ENCODE measurements at regions not wholly inside any gene's neighbourhood (a gene's known extent, or its start where the extent isn't known, plus 50 kb on each side); places are given as distances from the start of the nearest gene placed in this dataset.
A peak's percentile ranks its signal among the peaks of the same experiment; 100 is the strongest.

DNA sequence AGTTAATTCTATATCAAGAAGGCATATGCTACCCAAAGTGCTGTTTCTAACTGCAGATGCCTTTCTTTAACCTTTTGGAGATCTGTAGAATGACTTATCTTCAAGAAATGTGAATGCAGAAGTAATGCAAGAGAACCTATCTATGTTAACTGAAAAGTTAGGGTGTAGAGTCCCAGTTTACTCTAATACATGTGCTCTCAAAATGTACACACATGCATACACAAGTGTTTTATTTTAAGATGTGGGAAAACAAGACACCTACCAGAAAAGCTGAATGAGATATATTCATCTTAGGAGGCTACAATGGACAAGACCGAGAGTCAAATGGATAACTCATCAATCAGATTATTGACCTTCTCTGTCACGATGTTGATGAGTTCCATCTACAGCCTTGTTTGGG, 80.9 kb downstream of the CDCA7 start:
- no peak for DNase-seq (ENCODE audit: low read depth)
- no peak overlapping the region for H3K4me3 ChIP-seq (ENCODE audit: low read length)
- TF ChIP-seq, protein P1, sequence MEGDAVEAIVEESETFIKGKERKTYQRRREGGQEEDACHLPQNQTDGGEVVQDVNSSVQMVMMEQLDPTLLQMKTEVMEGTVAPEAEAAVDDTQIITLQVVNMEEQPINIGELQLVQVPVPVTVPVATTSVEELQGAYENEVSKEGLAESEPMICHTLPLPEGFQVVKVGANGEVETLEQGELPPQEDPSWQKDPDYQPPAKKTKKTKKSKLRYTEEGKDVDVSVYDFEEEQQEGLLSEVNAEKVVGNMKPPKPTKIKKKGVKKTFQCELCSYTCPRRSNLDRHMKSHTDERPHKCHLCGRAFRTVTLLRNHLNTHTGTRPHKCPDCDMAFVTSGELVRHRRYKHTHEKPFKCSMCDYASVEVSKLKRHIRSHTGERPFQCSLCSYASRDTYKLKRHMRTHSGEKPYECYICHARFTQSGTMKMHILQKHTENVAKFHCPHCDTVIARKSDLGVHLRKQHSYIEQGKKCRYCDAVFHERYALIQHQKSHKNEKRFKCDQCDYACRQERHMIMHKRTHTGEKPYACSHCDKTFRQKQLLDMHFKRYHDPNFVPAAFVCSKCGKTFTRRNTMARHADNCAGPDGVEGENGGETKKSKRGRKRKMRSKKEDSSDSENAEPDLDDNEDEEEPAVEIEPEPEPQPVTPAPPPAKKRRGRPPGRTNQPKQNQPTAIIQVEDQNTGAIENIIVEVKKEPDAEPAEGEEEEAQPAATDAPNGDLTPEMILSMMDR (IDR thresholded peaks at IDR 0.05; ENCODE audit: insufficient read depth, low read depth, low read length, missing control alignments): no peak

DNA sequence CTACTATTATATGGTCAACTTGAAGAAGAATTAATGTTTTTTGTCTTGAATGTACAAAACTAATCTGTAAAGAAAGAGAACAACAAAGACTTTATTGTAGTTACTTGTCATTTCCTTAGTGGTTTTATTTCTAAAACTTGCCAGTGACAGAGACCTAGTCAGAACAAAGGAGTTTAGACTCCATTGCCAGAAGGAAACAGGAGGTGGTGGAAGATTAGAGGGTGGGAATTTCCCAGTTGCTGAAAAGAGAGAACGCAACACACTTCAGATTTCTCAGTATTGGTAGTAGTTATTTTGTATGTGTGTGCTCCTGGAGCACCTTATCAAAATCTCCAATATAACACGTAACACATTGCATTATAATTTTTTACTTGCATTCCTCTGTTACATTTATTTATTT, 81.4 kb downstream of the CDCA7 start:
- no peak for DNase-seq (ENCODE audit: low read depth)
- TF ChIP-seq, protein P1 (IDR thresholded peaks at IDR 0.05; ENCODE audit: insufficient read depth, low read depth, low read length, missing control alignments): no peak
- H3K4me3 ChIP-seq (ENCODE audit: low read length): no peak overlapping the region

DNA sequence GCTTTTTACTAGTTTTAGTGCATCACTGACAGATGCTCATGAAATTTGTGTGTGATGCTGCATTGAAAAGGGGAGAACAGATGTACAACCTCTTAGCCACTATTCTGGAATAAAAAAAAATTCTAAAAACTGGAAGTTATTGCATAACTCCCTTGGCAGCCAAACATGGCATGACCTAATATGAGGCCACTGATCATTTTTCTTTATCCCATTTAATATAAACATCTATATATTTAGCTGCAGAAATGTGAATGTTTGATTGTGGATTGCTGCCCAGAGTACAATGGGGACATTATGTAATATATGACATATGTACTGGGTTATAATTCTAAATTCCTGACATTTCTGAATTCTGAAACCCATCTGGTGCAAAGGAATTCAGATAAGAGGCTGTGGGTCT, 86.5 kb downstream of the CDCA7 start:
- TF ChIP-seq, protein P1 (IDR thresholded peaks at IDR 0.05; ENCODE audit: insufficient read depth, low read depth, low read length, missing control alignments): no peak
- no peak for DNase-seq (ENCODE audit: low read depth)
- no peak overlapping the region for H3K4me3 ChIP-seq (ENCODE audit: low read length)

DNA sequence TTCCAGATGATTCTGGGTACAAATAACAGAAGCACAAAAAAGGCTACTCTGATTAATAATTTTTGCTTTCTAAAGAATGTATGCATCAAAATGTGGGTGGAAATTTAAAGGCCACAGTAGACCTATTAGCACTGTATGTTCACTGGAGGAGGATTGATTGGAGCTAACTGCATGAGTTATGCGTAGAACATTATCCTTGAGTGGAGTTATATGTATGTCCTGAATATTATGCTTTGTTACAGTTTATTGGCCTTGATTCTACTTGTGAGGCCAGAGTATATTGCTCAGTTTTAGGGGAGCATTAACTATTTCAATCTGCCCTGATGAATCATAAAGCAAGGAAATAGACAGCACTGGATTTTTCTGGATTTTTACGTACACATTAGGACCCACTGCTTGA, 87.9 kb downstream of the CDCA7 start:
- no peak overlapping the region for H3K4me3 ChIP-seq (ENCODE audit: low read length)
- TF ChIP-seq, protein P1 (IDR thresholded peaks at IDR 0.05; ENCODE audit: insufficient read depth, low read depth, low read length, missing control alignments): no peak
- DNase-seq (ENCODE audit: low read depth): no peak

DNA sequence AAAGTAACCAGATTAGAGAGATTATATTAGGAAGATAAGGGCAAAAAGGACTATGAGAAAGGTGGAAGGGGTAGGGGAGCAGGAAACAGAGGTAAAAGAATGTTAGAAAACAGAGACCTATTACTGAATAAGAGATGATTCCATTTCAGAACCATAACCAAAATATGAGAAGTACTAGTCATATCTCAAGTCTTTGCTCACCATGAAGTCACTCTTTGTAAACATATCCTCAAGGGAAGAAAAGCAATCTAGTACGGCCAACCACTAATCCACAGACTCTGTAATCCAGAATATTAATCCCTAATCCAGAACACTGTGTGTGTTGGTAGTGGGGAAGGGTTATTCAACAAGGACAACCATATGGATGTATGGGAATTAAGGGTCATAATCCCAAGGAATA, 92.0 kb downstream of the CDCA7 start:
- H3K4me3 ChIP-seq (ENCODE audit: low read length): no peak overlapping the region
- TF ChIP-seq, protein P1 (IDR thresholded peaks at IDR 0.05; ENCODE audit: insufficient read depth, low read depth, low read length, missing control alignments): no peak
- peak; percentile 49 for DNase-seq (ENCODE audit: low read depth)

DNA sequence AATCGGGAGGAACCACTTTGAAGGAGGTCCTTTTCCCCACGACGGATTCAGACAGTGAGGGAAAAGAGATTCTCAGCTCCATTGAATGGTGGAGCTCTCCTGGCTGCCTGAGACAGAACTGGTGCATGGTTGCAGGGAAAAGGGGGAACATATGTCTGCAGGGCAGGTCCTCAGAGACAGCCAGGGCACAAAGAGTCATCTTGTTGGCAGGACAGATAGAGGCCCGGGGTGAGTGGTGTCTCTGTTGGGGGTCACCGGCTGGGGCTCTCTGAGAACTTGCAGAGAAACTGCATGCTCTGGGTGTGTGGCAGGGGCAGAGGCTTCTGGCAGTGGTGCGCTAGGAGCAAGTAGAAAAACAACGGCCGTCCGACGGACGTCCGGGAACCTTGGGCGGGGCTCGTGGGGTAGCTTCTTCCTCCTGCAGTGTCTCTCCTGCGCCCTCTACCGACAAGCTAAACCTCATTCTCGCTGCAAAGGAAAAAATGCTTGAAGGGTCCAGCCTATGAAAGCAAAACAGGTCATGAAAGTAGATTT, 94.3 kb downstream of the CDCA7 start:
- peak; percentile 87 for DNase-seq (ENCODE audit: low read depth)
- TF ChIP-seq, protein P1 (IDR thresholded peaks at IDR 0.05; ENCODE audit: insufficient read depth, low read depth, low read length, missing control alignments): peak; percentile 92
- H3K4me3 ChIP-seq (ENCODE audit: low read length): peak overlapping the region; percentile 27

DNA sequence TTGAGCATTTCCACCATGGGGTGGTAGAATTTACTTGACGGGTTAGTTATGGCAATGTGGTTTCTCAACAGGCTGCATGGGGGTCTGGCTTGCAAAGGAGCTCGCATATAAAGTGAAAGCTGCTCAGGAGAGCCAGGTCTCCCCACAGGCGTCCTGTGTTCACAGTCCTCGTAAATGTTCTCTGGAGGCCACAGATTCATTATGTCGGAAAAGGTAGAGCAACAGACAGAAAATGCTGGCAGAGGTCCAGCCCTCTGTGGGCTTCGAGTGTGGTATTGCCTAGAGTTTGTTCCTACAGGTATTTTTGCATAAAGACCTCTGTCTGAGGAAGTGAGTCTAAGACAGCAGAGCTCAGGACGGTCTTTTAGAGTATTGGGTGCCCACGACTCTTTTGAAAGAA, 96.4 kb downstream of the CDCA7 start:
- no peak for DNase-seq (ENCODE audit: low read depth)
- TF ChIP-seq, protein P1 (IDR thresholded peaks at IDR 0.05; ENCODE audit: insufficient read depth, low read depth, low read length, missing control alignments): no peak
- H3K4me3 ChIP-seq (ENCODE audit: low read length): no peak overlapping the region

Data from epithelial cell of esophagus (primary cell).